Stimulated activated naive B cell treated with anti-CD40 and anti-IgM and Interleukin-4, amounts not matched to agents 10 μg/mL and 1 μg/mL and 100 μg/mL, for 72 hours (primary cell): ENCODE measurements at regions not wholly inside any gene's neighbourhood (a gene's known extent, or its start where the extent isn't known, plus 50 kb on each side); places are given as distances from the start of the nearest gene placed in this dataset.
"Not testable (repeated sequence)": the region's sequence is repeated elsewhere in the genome, so short reads cannot be mapped to it uniquely, and the experiment has no call there.

Source experiments
- ATAC-seq, 2 donors: fragments of 150-1000 bp; cut with Tn5 transposase; replicated peaks; 2 replicates each; pipeline ENCODE4 v1.10.0; 2021; ENCODE audit warnings: moderate library complexity in 1 of 2
- DNase-seq: peaks from one replicate; pipeline ENCODE4 v3.0.0; 2021
- H3K27ac Mint-ChIP-seq: one replicate; pipeline ENCODE4 v1.8.0; 2022; ENCODE audit warnings: mild to moderate bottlenecking, mixed read lengths
- H3K27me3 Mint-ChIP-seq, 2 donors: one replicate each; pipeline ENCODE4 v1.8.0; 2022; ENCODE audit warnings: mixed read lengths in 2 of 2
- H3K36me3 Mint-ChIP-seq, 2 donors: one replicate each; pipeline ENCODE4 v1.8.0; 2022; ENCODE audit warnings: mixed read lengths in 2 of 2, mild to moderate bottlenecking in 1 of 2
- H3K4me1 Mint-ChIP-seq, 2 donors: one replicate each; pipeline ENCODE4 v1.8.0; 2022; ENCODE audit warnings: mixed read lengths in 2 of 2, mild to moderate bottlenecking in 1 of 2
- H3K4me3 Mint-ChIP-seq, 2 donors: one replicate each; pipeline ENCODE4 v1.8.0; 2022; ENCODE audit warnings: mild to moderate bottlenecking in 2 of 2, mixed read lengths in 2 of 2, moderate library complexity in 1 of 2
- H3K9me3 Mint-ChIP-seq, 2 donors: one replicate each; pipeline ENCODE4 v1.8.0; 2022; ENCODE audit warnings: mixed read lengths in 2 of 2, mild to moderate bottlenecking in 1 of 2

- ATAC-seq (no peak), DNase-seq (no peak)
- peaks cover 28 to 33% of the 10 kb centered on the region in 2 donors for H3K27me3 Mint-ChIP-seq
Observed at GRCh38 chr12:115869604-115870003, 407.9 kb downstream of the MED13L start.

DNA sequence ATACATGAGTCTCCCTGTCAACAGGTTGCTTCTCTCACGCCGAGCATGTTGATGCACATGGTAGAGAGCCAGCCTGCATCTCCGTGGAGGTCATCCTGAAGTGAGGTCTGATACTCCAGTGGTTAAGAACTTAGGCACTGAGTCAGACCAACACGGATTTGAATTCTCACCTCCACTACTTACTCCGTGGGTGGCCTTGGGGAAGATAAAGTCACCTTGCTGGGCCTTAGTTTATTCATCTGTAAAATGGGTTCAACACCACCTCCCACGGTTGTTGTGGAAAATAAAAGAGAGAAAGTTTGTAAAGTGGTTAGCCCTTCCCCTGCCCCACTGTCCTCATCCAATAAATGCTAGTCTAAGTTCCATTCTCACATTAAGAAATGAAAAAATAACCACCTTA is 408.9 kb downstream of the MED13L start:
- ATAC-seq (no peak), DNase-seq (no peak)
- no peaks in the 10 kb centered on the region for H3K4me1 Mint-ChIP-seq
- no peak overlapping the region for H3K27ac Mint-ChIP-seq
- H3K36me3 Mint-ChIP-seq, result no peaks in the 10 kb centered on the region
- peaks cover 26% of the 10 kb centered on the region in 2 donors for H3K27me3 Mint-ChIP-seq
- no peaks in the 10 kb centered on the region for H3K9me3 Mint-ChIP-seq
- no peak overlapping the region for H3K4me3 Mint-ChIP-seq

More at GRCh38 chr12:115869604-115870003, 407.9 kb downstream of the MED13L start:
- Mint-ChIP-seq H3K4me1 (no peaks in the 10 kb centered on the region), H3K27ac (no peak overlapping the region), H3K4me3 (no peak overlapping the region), H3K36me3 (no peaks in the 10 kb centered on the region), H3K9me3 (no peaks in the 10 kb centered on the region)

GRCh38 chr12:115867854-115868253 is 409.6 kb downstream of the MED13L start:
- H3K27me3 Mint-ChIP-seq, result peaks cover 23 to 24% of the 10 kb centered on the region in 2 donors
- DNase-seq, result no peak
- H3K36me3 Mint-ChIP-seq, result no peaks in the 10 kb centered on the region
- H3K4me1 Mint-ChIP-seq, result no peaks in the 10 kb centered on the region
- no peak overlapping the region for H3K4me3 Mint-ChIP-seq
- no peak for ATAC-seq
- H3K9me3 Mint-ChIP-seq, result no peaks in the 10 kb centered on the region
- no peak overlapping the region for H3K27ac Mint-ChIP-seq

- Mint-ChIP-seq H3K36me3 (no peaks in the 10 kb centered on the region), H3K9me3 (no peaks in the 10 kb centered on the region), H3K27me3 (peaks cover 24 to 25% of the 10 kb centered on the region in 2 donors), H3K4me3 (no peak overlapping the region), H3K27ac (no peak overlapping the region), H3K4me1 (no peaks in the 10 kb centered on the region)
- ATAC-seq (no peak), DNase-seq (no peak)
Observed at GRCh38 chr12:115866909-115867525, 410.5 kb downstream of the MED13L start.

DNA sequence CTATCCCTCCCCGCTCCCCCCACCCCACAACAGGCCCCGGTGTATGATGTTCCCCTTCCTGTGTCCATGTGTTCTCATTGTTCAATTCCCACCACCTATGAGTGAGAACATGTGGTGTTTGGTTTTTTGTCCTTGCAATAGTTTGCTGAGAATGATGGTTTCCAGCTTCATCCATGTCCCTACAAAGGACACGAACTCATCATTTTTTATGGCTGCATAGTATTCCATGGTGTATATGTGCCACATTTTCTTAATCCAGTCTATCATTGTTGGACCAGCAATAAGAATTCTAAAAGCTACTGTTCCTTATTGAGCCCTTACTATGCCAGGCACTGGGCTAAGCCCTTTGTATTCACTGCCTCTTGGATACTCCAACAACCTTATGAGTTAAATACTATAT is 411.2 kb downstream of the MED13L start:
- H3K9me3 Mint-ChIP-seq, H3K36me3 Mint-ChIP-seq, DNase-seq, ATAC-seq, H3K4me3 Mint-ChIP-seq, H3K4me1 Mint-ChIP-seq, H3K27ac Mint-ChIP-seq: not testable (repeated sequence)
- H3K27me3 Mint-ChIP-seq, result peaks cover 25 to 33% of the 10 kb centered on the region in 2 donors

DNA sequence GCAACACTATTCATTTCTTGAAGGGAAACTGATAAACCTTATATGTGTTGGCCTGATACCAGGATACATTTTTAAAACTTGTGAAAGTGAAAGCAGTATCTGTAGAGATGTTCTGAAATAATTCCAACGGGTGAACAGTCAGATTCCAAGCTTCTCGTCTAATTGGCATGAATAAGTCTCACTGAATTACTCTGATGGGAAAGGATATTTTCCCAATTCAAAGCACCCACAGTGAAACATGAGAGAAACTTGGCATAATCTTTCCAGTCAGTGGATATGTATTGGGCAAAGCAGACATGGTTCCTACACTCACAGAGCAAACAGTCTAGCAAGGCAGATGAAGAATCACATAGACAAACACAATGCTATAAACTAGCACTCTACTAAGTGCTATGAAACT is 413.1 kb downstream of the MED13L start:
- ATAC-seq (no peak), DNase-seq (no peak)
- Mint-ChIP-seq H3K36me3 (no peaks in the 10 kb centered on the region), H3K9me3 (no peaks in the 10 kb centered on the region), H3K4me1 (no peaks in the 10 kb centered on the region), H3K27ac (no peak overlapping the region), H3K27me3 (peaks cover 23 to 32% of the 10 kb centered on the region in 2 donors), H3K4me3 (no peak overlapping the region)

DNA sequence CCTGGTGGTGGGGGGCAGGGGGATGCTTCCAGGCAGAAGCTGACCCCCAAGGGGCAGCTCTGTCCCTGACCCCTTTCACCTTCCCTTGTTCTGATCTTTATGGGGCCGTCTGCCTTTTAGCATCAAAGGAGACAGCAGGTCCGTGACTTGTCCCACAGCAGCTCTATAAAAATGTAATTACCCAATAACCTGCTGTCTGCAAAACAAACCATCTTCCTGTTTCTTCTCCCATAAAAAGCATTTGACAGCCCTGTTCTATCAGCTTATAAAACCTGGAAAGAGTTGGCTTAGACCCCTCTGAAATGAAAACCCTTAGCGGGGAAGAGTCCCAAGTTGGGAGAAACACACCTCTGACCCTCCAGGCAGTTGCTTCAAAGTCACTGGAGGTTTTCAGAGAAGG is 416.9 kb downstream of the MED13L start:
- no peak overlapping the region for H3K4me3 Mint-ChIP-seq
- H3K4me1 Mint-ChIP-seq, result no peaks in the 10 kb centered on the region
- peaks cover 22 to 27% of the 10 kb centered on the region in 2 donors for H3K27me3 Mint-ChIP-seq
- no peaks in the 10 kb centered on the region for H3K36me3 Mint-ChIP-seq
- no peaks in the 10 kb centered on the region for H3K9me3 Mint-ChIP-seq
- H3K27ac Mint-ChIP-seq, result no peak overlapping the region
- ATAC-seq (no peak), DNase-seq (no peak)

- no peaks in the 10 kb centered on the region for H3K4me1 Mint-ChIP-seq
- no peak overlapping the region for H3K27ac Mint-ChIP-seq
- DNase-seq (no peak), ATAC-seq (no peak)
- peaks cover 22 to 27% of the 10 kb centered on the region in 2 donors for H3K27me3 Mint-ChIP-seq
- no peak overlapping the region for H3K4me3 Mint-ChIP-seq
- H3K9me3 Mint-ChIP-seq, result no peaks in the 10 kb centered on the region
- no peaks in the 10 kb centered on the region for H3K36me3 Mint-ChIP-seq
Observed at GRCh38 chr12:115859231-115859630, 418.3 kb downstream of the MED13L start.

DNA sequence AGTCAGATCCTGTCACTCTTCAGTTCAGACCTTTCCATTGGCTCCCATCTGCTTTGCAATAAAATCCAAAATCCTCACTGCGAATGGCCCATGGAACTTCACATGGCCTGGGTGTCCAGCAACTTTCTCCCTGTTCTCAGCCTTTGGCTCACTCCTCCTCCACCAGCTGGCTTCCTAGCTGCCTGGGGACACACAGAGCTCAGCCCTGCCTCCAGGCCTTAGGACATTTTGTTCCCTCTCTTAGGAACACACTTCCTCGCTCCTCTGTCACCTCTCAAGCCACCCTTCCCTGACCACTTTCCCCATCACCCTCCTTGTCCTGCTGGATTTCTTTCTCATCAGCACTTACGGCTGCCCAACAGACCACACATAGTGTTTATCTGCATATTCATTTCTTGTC is 419.6 kb downstream of the MED13L start:
- DNase-seq (no peak), ATAC-seq (no peak)
- Mint-ChIP-seq H3K36me3 (no peaks in the 10 kb centered on the region), H3K27me3 (peaks cover 22 to 27% of the 10 kb centered on the region in 2 donors), H3K4me3 (no peak overlapping the region), H3K9me3 (no peaks in the 10 kb centered on the region), H3K27ac (no peak overlapping the region), H3K4me1 (no peaks in the 10 kb centered on the region)

- ATAC-seq, result no peak
- H3K4me1 Mint-ChIP-seq, result no peaks in the 10 kb centered on the region
- H3K36me3 Mint-ChIP-seq, result no peaks in the 10 kb centered on the region
- H3K27me3 Mint-ChIP-seq, result peaks cover 22 to 31% of the 10 kb centered on the region in 2 donors
- DNase-seq, result no peak
- peaks cover 0 to 1% of the 10 kb centered on the region in 2 donors for H3K9me3 Mint-ChIP-seq
- H3K4me3 Mint-ChIP-seq, result no peak overlapping the region
- no peak overlapping the region for H3K27ac Mint-ChIP-seq
Observed at GRCh38 chr12:115857160-115857920, 420.2 kb downstream of the MED13L start.

GRCh38 chr12:115852054-115852453 is 425.4 kb downstream of the MED13L start:
- Mint-ChIP-seq H3K27ac (no peak overlapping the region), H3K4me1 (no peaks in the 10 kb centered on the region), H3K9me3 (peaks cover 4 to 8% of the 10 kb centered on the region in 2 donors), H3K4me3 (no peak overlapping the region), H3K36me3 (no peaks in the 10 kb centered on the region), H3K27me3 (peaks cover 8 to 35% of the 10 kb centered on the region in 2 donors)
- DNase-seq (no peak), ATAC-seq (no peak)

DNA sequence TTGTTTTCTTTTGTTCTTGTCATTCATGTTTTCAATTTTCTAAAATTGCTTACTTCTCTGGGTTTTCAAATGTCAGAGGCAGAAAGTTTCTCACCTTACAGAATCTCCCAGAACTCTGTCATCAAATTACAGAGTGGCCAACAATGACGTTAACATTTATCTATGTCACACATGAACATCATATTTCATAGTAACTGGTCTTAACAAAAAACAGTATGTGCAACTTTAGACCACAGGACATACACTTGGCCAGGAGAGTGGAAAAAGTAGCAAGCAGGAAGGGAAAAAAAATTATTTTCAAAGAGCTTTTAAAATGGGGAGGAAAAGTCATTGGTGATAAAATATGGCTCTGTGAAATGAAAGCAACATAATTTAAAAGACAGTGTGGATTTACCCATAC is 426.5 kb downstream of the MED13L start:
- DNase-seq (no peak), ATAC-seq (no peak)
- Mint-ChIP-seq H3K4me3 (no peak overlapping the region), H3K9me3 (peaks cover 4 to 8% of the 10 kb centered on the region in 2 donors), H3K27ac (no peak overlapping the region), H3K36me3 (no peaks in the 10 kb centered on the region), H3K4me1 (no peaks in the 10 kb centered on the region), H3K27me3 (peaks cover 8 to 35% of the 10 kb centered on the region in 2 donors)

GRCh38 chr12:115849262-115849943 is 428.1 kb downstream of the MED13L start:
- Mint-ChIP-seq H3K27me3 (peaks cover 8 to 35% of the 10 kb centered on the region in 2 donors), H3K4me3 (no peak overlapping the region), H3K27ac (no peak overlapping the region), H3K9me3 (peaks cover 4 to 8% of the 10 kb centered on the region in 2 donors), H3K36me3 (no peaks in the 10 kb centered on the region), H3K4me1 (no peaks in the 10 kb centered on the region)
- DNase-seq (no peak), ATAC-seq (no peak)

DNA sequence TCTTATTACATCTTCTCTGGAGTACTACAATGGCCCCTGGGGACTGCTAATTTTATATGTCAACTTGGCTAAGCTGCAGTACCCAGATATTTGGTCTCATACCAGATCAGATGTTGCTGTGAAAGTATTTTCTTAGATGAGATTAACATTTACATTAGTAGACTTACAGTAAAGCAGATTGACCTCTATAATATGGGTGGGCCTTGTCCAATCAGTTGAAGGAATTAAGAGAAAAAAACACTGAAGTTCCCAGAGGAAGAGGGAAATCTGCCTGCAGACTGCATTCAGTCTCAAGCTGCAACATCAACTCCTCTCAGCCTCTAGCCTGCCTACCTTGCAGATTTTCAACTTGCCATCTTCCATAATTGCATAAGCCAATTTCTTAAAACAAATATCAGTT is 430.1 kb downstream of the MED13L start:
- ATAC-seq (no peak), DNase-seq (no peak)
- H3K27me3 Mint-ChIP-seq, result peaks cover 8 to 31% of the 10 kb centered on the region in 2 donors
- no peaks in the 10 kb centered on the region for H3K36me3 Mint-ChIP-seq
- no peak overlapping the region for H3K4me3 Mint-ChIP-seq
- no peaks in the 10 kb centered on the region for H3K4me1 Mint-ChIP-seq
- no peak overlapping the region for H3K27ac Mint-ChIP-seq
- peaks cover 4 to 7% of the 10 kb centered on the region in 2 donors for H3K9me3 Mint-ChIP-seq

GRCh38 chr12:115846516-115846915 is 431.0 kb downstream of the MED13L start:
- Mint-ChIP-seq H3K27me3 (peaks cover 8 to 27% of the 10 kb centered on the region in 2 donors), H3K4me3 (no peak overlapping the region), H3K27ac (no peak overlapping the region), H3K4me1 (no peaks in the 10 kb centered on the region), H3K9me3 (peaks cover 4 to 6% of the 10 kb centered on the region in 2 donors), H3K36me3 (no peaks in the 10 kb centered on the region)
- no peak for ATAC-seq
- no peak for DNase-seq
